ENCODE measurements at regions not wholly inside any gene's neighbourhood (a gene's known extent, or its start where the extent isn't known, plus 50 kb on each side); places are given as distances from the start of the nearest gene placed in this dataset.

- ATAC-seq (ENCODE audit: low read depth) (no peak), DNase-seq (no peak)
- POLR2A ChIA-PET, result no interaction called here
- Histone ChIP-seq H3K27me3 (replicated peaks in 1 of 4; ENCODE audit: control extremely low read depth in 1 of 4, control insufficient read depth in 3 of 4, insufficient read depth in 4 of 4, low read length in 3 of 4) (no peaks in the 10 kb centered on the region), H3K4me2 (replicated peaks; ENCODE audit: low read depth, low read length, poor library complexity, severe bottlenecking) (no peak overlapping the region), H3K79me2 (ENCODE audit: control insufficient read depth, insufficient read depth, low read length) (no peaks in the 10 kb centered on the region), H3K9me3 (ENCODE audit: control extremely low read depth in 1 of 3, control insufficient read depth in 2 of 3, insufficient read depth in 1 of 3, low read length in 2 of 3) (peaks cover 0 to 8% (median 0%) of the 10 kb centered on the region in 3 donors), H3K4me1 (ENCODE audit: control insufficient read depth in 2 of 2, insufficient read depth in 2 of 2, low read length in 2 of 2) (no peaks in the 10 kb centered on the region), H3K4me3 (ENCODE audit: control extremely low read depth in 1 of 5, extremely low read depth in 1 of 5, insufficient read depth in 1 of 5, low read depth in 2 of 5, low read length in 4 of 5) (no peak overlapping the region), H2AFZ (ENCODE audit: insufficient read depth, low read depth, low read length, poor library complexity, severe bottlenecking) (no peak overlapping the region), H4K20me1 (ENCODE audit: control insufficient read depth, insufficient read depth, low read length, poor library complexity, severe bottlenecking) (no peaks in the 10 kb centered on the region), H3K36me3 (replicated peaks in 1 of 2; ENCODE audit: control extremely low read depth in 1 of 2, control insufficient read depth in 1 of 2, extremely low read depth in 1 of 2, insufficient read depth in 2 of 2, low read length in 1 of 2) (no peaks in the 10 kb centered on the region), H3K27ac (ENCODE audit: low read length in 2 of 2) (no peak overlapping the region), H3K9ac (ENCODE audit: low read length) (no peak overlapping the region)
- Mint-ChIP-seq H3K27me3 (peaks cover 4% of the 10 kb centered on the region), H3K9me3 (ENCODE audit: insufficient read depth) (peaks cover 2% of the 10 kb centered on the region), H3K4me3 (no peak overlapping the region), H3K4me1 (no peaks in the 10 kb centered on the region), H3K27ac (no peak overlapping the region)
- intact Hi-C loops (cut with micrococcal nuclease), result no loop called here
- TF ChIP-seq CTCF (IDR thresholded peaks at IDR 0.05) (no peak), EZH2 (IDR thresholded peaks at IDR 0.05; ENCODE audit: borderline replicate concordance, insufficient read depth, low read depth, low read length, poor library complexity, severe bottlenecking) (no peak)
- 92% methylated on average over 13 of the region's 13 CpGs for WGBS (ENCODE audit: insufficient coverage)
- CTCF ChIA-PET, result no interaction called here
Observed at GRCh38 chr22:47535681-47536080, 773.2 kb downstream of the TBC1D22A start.

DNA sequence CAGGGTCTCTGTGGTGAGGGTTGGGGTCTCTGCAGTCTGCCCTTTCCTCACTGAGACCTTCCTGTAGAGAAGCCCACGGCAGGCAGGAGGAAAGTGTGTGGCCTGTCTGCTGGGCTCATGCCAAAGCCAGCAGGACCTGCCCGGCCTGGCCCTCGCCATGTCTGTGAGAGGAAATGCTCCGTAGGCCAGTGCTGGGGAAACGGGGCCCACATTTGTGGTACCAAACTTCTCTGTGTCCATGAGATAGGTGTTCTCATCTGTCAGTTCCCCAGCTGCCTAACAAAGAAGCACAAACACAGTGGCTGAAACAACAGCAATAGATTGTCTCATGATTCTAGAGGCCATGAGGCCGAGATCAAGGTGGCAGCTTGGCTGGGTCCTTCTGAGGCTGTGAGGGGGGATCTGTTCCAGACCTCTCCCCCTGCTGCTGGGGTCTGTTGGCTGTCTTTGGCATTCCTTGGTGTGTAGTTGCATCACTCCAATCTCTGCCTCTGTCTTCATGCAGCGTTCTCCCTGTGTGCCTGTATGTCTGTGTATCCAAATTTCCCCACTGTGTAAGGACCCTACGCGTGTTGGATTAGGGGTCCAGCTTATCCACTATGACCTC, 772.5 kb downstream of the TBC1D22A start:
- H3K4me1 ChIP-seq (ENCODE audit: control insufficient read depth in 2 of 2, insufficient read depth in 2 of 2, low read length in 2 of 2), result no peaks in the 10 kb centered on the region
- 77% methylated on average over 8 of the region's 9 CpGs for WGBS (ENCODE audit: insufficient coverage)
- no peak for ATAC-seq (ENCODE audit: low read depth)
- H3K79me2 ChIP-seq (ENCODE audit: control insufficient read depth, insufficient read depth, low read length), result no peaks in the 10 kb centered on the region
- H3K27ac ChIP-seq (ENCODE audit: low read length in 2 of 2), result no peak overlapping the region
- no peaks in the 10 kb centered on the region for H4K20me1 ChIP-seq (ENCODE audit: control insufficient read depth, insufficient read depth, low read length, poor library complexity, severe bottlenecking)
- no peak overlapping the region for H3K4me2 ChIP-seq (replicated peaks; ENCODE audit: low read depth, low read length, poor library complexity, severe bottlenecking)
- H3K9me3 ChIP-seq (ENCODE audit: control extremely low read depth in 1 of 3, control insufficient read depth in 2 of 3, insufficient read depth in 1 of 3, low read length in 2 of 3), result peaks cover 0 to 4% (median 0%) of the 10 kb centered on the region in 3 donors
- peaks cover 4% of the 10 kb centered on the region for H3K27me3 Mint-ChIP-seq
- no peak for DNase-seq
- CTCF ChIA-PET, result no interaction called here
- no peak overlapping the region for H3K4me3 Mint-ChIP-seq
- H3K27me3 ChIP-seq (replicated peaks in 1 of 4; ENCODE audit: control extremely low read depth in 1 of 4, control insufficient read depth in 3 of 4, insufficient read depth in 4 of 4, low read length in 3 of 4), result no peaks in the 10 kb centered on the region
- TF ChIP-seq CTCF (IDR thresholded peaks at IDR 0.05) (no peak), EZH2 (IDR thresholded peaks at IDR 0.05; ENCODE audit: borderline replicate concordance, insufficient read depth, low read depth, low read length, poor library complexity, severe bottlenecking) (no peak)
- H3K4me1 Mint-ChIP-seq, result no peaks in the 10 kb centered on the region
- peaks cover 2% of the 10 kb centered on the region for H3K9me3 Mint-ChIP-seq (ENCODE audit: insufficient read depth)
- no peak overlapping the region for H2AFZ ChIP-seq (ENCODE audit: insufficient read depth, low read depth, low read length, poor library complexity, severe bottlenecking)
- intact Hi-C loops (cut with micrococcal nuclease), result no loop called here
- H3K27ac Mint-ChIP-seq, result no peak overlapping the region
- H3K4me3 ChIP-seq (ENCODE audit: control extremely low read depth in 1 of 5, extremely low read depth in 1 of 5, insufficient read depth in 1 of 5, low read depth in 2 of 5, low read length in 4 of 5), result no peak overlapping the region
- POLR2A ChIA-PET, result no interaction called here
- H3K9ac ChIP-seq (ENCODE audit: low read length), result no peak overlapping the region
- H3K36me3 ChIP-seq (replicated peaks in 1 of 2; ENCODE audit: control extremely low read depth in 1 of 2, control insufficient read depth in 1 of 2, extremely low read depth in 1 of 2, insufficient read depth in 2 of 2, low read length in 1 of 2), result no peaks in the 10 kb centered on the region
